Testis (tissue), 2 donors: ENCODE measurements at regions not wholly inside any gene's neighbourhood (a gene's known extent, or its start where the extent isn't known, plus 50 kb on each side); places are given as distances from the start of the nearest gene placed in this dataset.

ENCODE experiments used
- CTCF ChIP-seq, 3 experiments: fragments of 450-650 bp in 2 of 3; fragments of 200-600 bp in 1 of 3; sonication (generic) in 1 of 3; IDR thresholded peaks; one replicate each; pipeline ENCODE4 v1.5.1; 2016 to 2019; ENCODE audit warnings: antibody characterized with exemption in 3 of 3, mild to moderate bottlenecking in 2 of 3, moderate library complexity in 1 of 3
- POLR2A ChIP-seq: fragments of 450-650 bp; IDR thresholded peaks from one replicate; pipeline ENCODE4 v1.6.1; 2017; ENCODE audit warnings: antibody characterized with exemption, mild to moderate bottlenecking, moderate library complexity

- TF ChIP-seq POLR2A (no peak), CTCF (IDR thresholded peaks at IDR 0.05) (no peak)
Observed at GRCh38 chr20:2219481-2220006, 76.3 kb upstream of the TGM3 start.
